ENCODE measurements at regions not wholly inside any gene's neighbourhood (a gene's known extent, or its start where the extent isn't known, plus 50 kb on each side); places are given as distances from the start of the nearest gene placed in this dataset.

DNA sequence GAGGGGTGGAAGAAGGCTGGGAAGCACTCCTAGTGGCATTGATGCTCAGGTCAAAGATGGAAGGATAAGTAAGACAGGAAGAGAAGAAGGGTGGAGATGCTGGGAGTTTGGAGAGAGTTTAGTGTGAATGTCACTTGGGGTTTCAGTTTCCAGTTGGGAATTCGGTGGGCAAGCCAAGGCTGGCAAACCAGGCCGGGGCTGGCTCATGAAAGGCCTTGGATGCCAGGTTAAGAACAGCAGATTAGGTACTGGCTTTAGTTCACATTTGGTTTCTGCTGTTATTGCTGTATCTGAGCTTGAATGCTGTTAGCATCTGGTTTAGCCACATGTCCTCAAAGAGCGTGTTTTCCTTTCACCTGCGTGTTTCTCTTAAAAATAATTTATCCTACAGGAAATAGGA lies 69.6 kb downstream of the BLID start:
- Histone ChIP-seq H3K27ac (ENCODE audit: insufficient read length, low read depth, low read length) (no peak overlapping the region), H3K56ac (ENCODE audit: insufficient read length, low read depth, low read length) (no peak overlapping the region), H3K79me1 (ENCODE audit: insufficient read depth, low read depth, low read length, poor library complexity, severe bottlenecking) (no peaks in the 10 kb centered on the region), H2AK5ac (ENCODE audit: insufficient read length, low read length) (no peak overlapping the region), H4K91ac (ENCODE audit: insufficient read length, low read depth, low read length) (no peak overlapping the region), H3K4me1 (ENCODE audit: insufficient read depth, low read length) (no peaks in the 10 kb centered on the region; the same call in 1 of the 2 replicates), H4K8ac (replicated peaks; ENCODE audit: insufficient read length, low read depth, low read length) (no peak overlapping the region), H2BK120ac (ENCODE audit: low read depth, low read length, poor library complexity, severe bottlenecking) (no peak overlapping the region), H3K4ac (ENCODE audit: low read depth, low read length) (no peak overlapping the region), H3K23me2 (ENCODE audit: insufficient read length, low read depth, low read length, poor library complexity, severe bottlenecking) (no peaks in the 10 kb centered on the region), H3K4me2 (ENCODE audit: insufficient read depth, insufficient read length, low read length) (no peak overlapping the region), H3K79me2 (ENCODE audit: insufficient read depth, low read length) (no peaks in the 10 kb centered on the region), H2BK20ac (ENCODE audit: low read depth, low read length, poor library complexity, severe bottlenecking) (no peak overlapping the region), H2BK15ac (ENCODE audit: low read depth, low read length) (no peak overlapping the region), H4K5ac (ENCODE audit: insufficient read length, low read depth, low read length) (no peak overlapping the region), H3K27me3 (ENCODE audit: insufficient read depth, low read length) (no peaks in the 10 kb centered on the region; the same call in 1 of the 2 replicates), H3T11ph (ENCODE audit: low read length) (no peak overlapping the region), H2AFZ (ENCODE audit: low read length) (no peak overlapping the region), H3K23ac (ENCODE audit: insufficient read length, low read depth, low read length) (no peak overlapping the region), H4K20me1 (ENCODE audit: control insufficient read depth, insufficient read depth, insufficient read length) (no peaks in the 10 kb centered on the region), H3K18ac (ENCODE audit: insufficient read length, low read depth, low read length) (no peak overlapping the region), H3K14ac (ENCODE audit: insufficient read depth, low read length) (no peak overlapping the region), H3K9ac (ENCODE audit: extremely low read depth, insufficient read length, low read length) (no peak overlapping the region), H3K9me3 (ENCODE audit: control insufficient read depth, low read depth, low read length) (no peaks in the 10 kb centered on the region), H2BK5ac (ENCODE audit: insufficient read length, low read length) (no peak overlapping the region), H2BK12ac (ENCODE audit: insufficient read length, low read depth, low read length) (no peak overlapping the region)
- Mint-ChIP-seq H3K4me3 (no peak overlapping the region), H3K4me1 (peaks cover 0 to 5% of the 10 kb centered on the region in 2 experiments; a peak in 2 of 4 replicates), H3K36me3 (ENCODE audit: insufficient read depth in 1 of 3, low read depth in 3 of 3) (no peaks in the 10 kb centered on the region), H3K27me3 (ENCODE audit: low read depth) (no peaks in the 10 kb centered on the region), H3K9me3 (0 out of 5 replicates have a peak, but pooled peaks cover 0 to 2% of the 10 kb centered on the region in 2 experiments), H3K27ac (no peak overlapping the region)
- TF ChIP-seq, protein P1, sequence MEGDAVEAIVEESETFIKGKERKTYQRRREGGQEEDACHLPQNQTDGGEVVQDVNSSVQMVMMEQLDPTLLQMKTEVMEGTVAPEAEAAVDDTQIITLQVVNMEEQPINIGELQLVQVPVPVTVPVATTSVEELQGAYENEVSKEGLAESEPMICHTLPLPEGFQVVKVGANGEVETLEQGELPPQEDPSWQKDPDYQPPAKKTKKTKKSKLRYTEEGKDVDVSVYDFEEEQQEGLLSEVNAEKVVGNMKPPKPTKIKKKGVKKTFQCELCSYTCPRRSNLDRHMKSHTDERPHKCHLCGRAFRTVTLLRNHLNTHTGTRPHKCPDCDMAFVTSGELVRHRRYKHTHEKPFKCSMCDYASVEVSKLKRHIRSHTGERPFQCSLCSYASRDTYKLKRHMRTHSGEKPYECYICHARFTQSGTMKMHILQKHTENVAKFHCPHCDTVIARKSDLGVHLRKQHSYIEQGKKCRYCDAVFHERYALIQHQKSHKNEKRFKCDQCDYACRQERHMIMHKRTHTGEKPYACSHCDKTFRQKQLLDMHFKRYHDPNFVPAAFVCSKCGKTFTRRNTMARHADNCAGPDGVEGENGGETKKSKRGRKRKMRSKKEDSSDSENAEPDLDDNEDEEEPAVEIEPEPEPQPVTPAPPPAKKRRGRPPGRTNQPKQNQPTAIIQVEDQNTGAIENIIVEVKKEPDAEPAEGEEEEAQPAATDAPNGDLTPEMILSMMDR (conservative IDR thresholded peaks at IDR 0.05): no peak
- no peak for DNase-seq
- WGBS (ENCODE audit: extremely low coverage, insufficient read length, low lambda C conversion rate): no CpG with 5 or more reads among the region's 4 CpGs
